ENCODE measurements at regions not wholly inside any gene's neighbourhood (a gene's known extent, or its start where the extent isn't known, plus 50 kb on each side); places are given as distances from the start of the nearest gene placed in this dataset.
"Not testable (repeated sequence)": the region's sequence is repeated elsewhere in the genome, so short reads cannot be mapped to it uniquely, and the experiment has no call there.

GRCh38 chr6:94902974-94903628 lies 674.2 kb upstream of the MANEA start:
- Histone ChIP-seq H3K27ac (no peak overlapping the region), H3K9me3 (no peaks in the 10 kb centered on the region), H3K4me3 (no peak overlapping the region), H3K4me1 (no peaks in the 10 kb centered on the region), H3K27me3 (no peaks in the 10 kb centered on the region), H3K36me3 (no peaks in the 10 kb centered on the region)
- intact Hi-C loops (cut with DNase I), result no loop called here
- no peak for TF ChIP-seq CTCF (IDR thresholded peaks at IDR 0.05)
- no peak for DNase-seq (ENCODE audit: low spot score in 2 of 2)

- Histone ChIP-seq H3K36me3 (no peaks in the 10 kb centered on the region), H3K27me3 (no peaks in the 10 kb centered on the region), H3K27ac (no peak overlapping the region), H3K4me3 (no peak overlapping the region), H3K9me3 (no peaks in the 10 kb centered on the region), H3K4me1 (no peaks in the 10 kb centered on the region)
- intact Hi-C loops (cut with DNase I), result no loop called here
- no peak for TF ChIP-seq CTCF (IDR thresholded peaks at IDR 0.05)
- DNase-seq (ENCODE audit: low spot score in 2 of 2), result no peak
Observed at GRCh38 chr6:94899191-94899590, 678.1 kb upstream of the MANEA start.

DNA sequence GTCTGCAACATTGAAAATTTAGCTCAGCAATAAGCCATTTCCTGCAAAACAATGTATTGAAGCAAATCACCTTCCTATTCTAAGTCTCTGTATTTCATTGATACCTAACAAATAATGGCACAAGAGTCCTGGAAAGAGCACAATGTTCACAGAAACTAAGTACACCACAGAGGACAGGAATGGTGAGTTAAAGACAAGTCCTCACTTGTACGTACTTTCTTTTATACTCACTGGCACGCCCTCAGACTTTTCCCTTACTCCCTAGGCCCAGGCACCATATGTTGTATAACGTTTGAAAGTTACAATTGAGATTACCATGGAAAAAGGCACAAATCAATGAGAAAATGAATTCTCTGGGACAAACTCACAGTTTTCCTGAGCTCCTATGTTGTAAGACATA lies 683.0 kb upstream of the MANEA start:
- no peak overlapping the region for H3K4me3 ChIP-seq
- H3K27ac ChIP-seq, result no peak overlapping the region
- intact Hi-C loops (cut with DNase I), result no loop called here
- no peaks in the 10 kb centered on the region for H3K9me3 ChIP-seq
- DNase-seq (ENCODE audit: low spot score in 2 of 2), result no peak
- H3K27me3 ChIP-seq, result no peaks in the 10 kb centered on the region
- H3K4me1 ChIP-seq, result no peaks in the 10 kb centered on the region
- TF ChIP-seq CTCF (IDR thresholded peaks at IDR 0.05), result no peak
- H3K36me3 ChIP-seq, result no peaks in the 10 kb centered on the region

GRCh38 chr6:94893327-94893726 lies 684.0 kb upstream of the MANEA start:
- no peak overlapping the region for H3K4me3 ChIP-seq
- H3K27me3 ChIP-seq, result no peaks in the 10 kb centered on the region
- DNase-seq (ENCODE audit: low spot score in 2 of 2), result no peak
- intact Hi-C loops (cut with DNase I), result no loop called here
- TF ChIP-seq CTCF (IDR thresholded peaks at IDR 0.05), result no peak
- H3K27ac ChIP-seq, result no peak overlapping the region
- H3K36me3 ChIP-seq, result no peaks in the 10 kb centered on the region
- H3K4me1 ChIP-seq, result no peaks in the 10 kb centered on the region
- no peaks in the 10 kb centered on the region for H3K9me3 ChIP-seq

GRCh38 chr6:94873819-94874218 lies 703.5 kb upstream of the MANEA start:
- intact Hi-C loops (cut with DNase I); H3K9me3 ChIP-seq; H3K27ac ChIP-seq; DNase-seq (ENCODE audit: low spot score in 2 of 2); H3K4me1 ChIP-seq; H3K36me3 ChIP-seq; H3K4me3 ChIP-seq; H3K27me3 ChIP-seq: not testable (repeated sequence)

- Histone ChIP-seq H3K27me3 (no peaks in the 10 kb centered on the region), H3K4me1 (no peaks in the 10 kb centered on the region), H3K9me3 (no peaks in the 10 kb centered on the region), H3K36me3 (no peaks in the 10 kb centered on the region), H3K4me3 (no peak overlapping the region), H3K27ac (no peak overlapping the region)
- TF ChIP-seq CTCF (IDR thresholded peaks at IDR 0.05), result no peak
- DNase-seq (ENCODE audit: low spot score in 2 of 2), result no peak
- intact Hi-C loops (cut with DNase I), result no loop called here
Observed at GRCh38 chr6:94862112-94862511, 715.2 kb upstream of the MANEA start.

Data from ascending aorta (tissue), 2 donors.